GM04503 (cell line): ENCODE measurements at regions not wholly inside any gene's neighbourhood (a gene's known extent, or its start where the extent isn't known, plus 50 kb on each side); places are given as distances from the start of the nearest gene placed in this dataset.

Experiments used
- DNase-seq: peaks from one replicate; pipeline ENCODE4 v3.0.0-alpha.2; 2012; ENCODE audit warnings: low read depth

GRCh38 chr6:121499666-121500065 lies 64.2 kb downstream of the GJA1 start:
- no peak for DNase-seq

GRCh38 chr6:121503589-121503991 lies 68.1 kb downstream of the GJA1 start:
- DNase-seq, result no peak

GRCh38 chr6:121504227-121504626 lies 68.8 kb downstream of the GJA1 start:
- peak; percentile 57 for DNase-seq

- DNase-seq, result no peak
These were observed 69.8 kb downstream of the GJA1 start for GRCh38 chr6:121505284-121505683.

- DNase-seq, result no peak
These were observed 71.6 kb downstream of the GJA1 start for GRCh38 chr6:121506761-121507754.

GRCh38 chr6:121510568-121511177 lies 75.2 kb downstream of the GJA1 start:
- DNase-seq, result no peak

GRCh38 chr6:121515630-121516265 lies 80.3 kb downstream of the GJA1 start:
- no peak for DNase-seq

- DNase-seq, result no peak
These were observed 80.9 kb downstream of the GJA1 start for GRCh38 chr6:121516331-121516730.

GRCh38 chr6:121520337-121521163 lies 85.1 kb downstream of the GJA1 start:
- no peak for DNase-seq

- DNase-seq, result no peak
These were observed 85.7 kb downstream of the GJA1 start for GRCh38 chr6:121521164-121521555.

GRCh38 chr6:121522265-121522664 lies 86.8 kb downstream of the GJA1 start:
- DNase-seq, result peak; percentile 91

GRCh38 chr6:121522771-121523386 lies 87.4 kb downstream of the GJA1 start:
- no peak for DNase-seq

GRCh38 chr6:121523628-121524027 lies 88.2 kb downstream of the GJA1 start:
- DNase-seq, result no peak

GRCh38 chr6:121526282-121526681 lies 90.8 kb downstream of the GJA1 start:
- no peak for DNase-seq

GRCh38 chr6:121531658-121532169 lies 96.3 kb downstream of the GJA1 start:
- DNase-seq, result no peak

- no peak for DNase-seq
These were observed 97.9 kb downstream of the GJA1 start for GRCh38 chr6:121533321-121533841.

GRCh38 chr6:121535777-121536176 lies 100.3 kb downstream of the GJA1 start:
- no peak for DNase-seq

GRCh38 chr6:121536345-121536744 lies 100.9 kb downstream of the GJA1 start:
- DNase-seq, result no peak

GRCh38 chr6:121539439-121539838 lies 104.0 kb downstream of the GJA1 start:
- DNase-seq, result no peak

GRCh38 chr6:121540210-121540609 lies 104.8 kb downstream of the GJA1 start:
- no peak for DNase-seq

GRCh38 chr6:121544691-121545090 lies 109.2 kb downstream of the GJA1 start:
- no peak for DNase-seq
